ENCODE measurements at regions not wholly inside any gene's neighbourhood (a gene's known extent, or its start where the extent isn't known, plus 50 kb on each side); places are given as distances from the start of the nearest gene placed in this dataset.

DNA sequence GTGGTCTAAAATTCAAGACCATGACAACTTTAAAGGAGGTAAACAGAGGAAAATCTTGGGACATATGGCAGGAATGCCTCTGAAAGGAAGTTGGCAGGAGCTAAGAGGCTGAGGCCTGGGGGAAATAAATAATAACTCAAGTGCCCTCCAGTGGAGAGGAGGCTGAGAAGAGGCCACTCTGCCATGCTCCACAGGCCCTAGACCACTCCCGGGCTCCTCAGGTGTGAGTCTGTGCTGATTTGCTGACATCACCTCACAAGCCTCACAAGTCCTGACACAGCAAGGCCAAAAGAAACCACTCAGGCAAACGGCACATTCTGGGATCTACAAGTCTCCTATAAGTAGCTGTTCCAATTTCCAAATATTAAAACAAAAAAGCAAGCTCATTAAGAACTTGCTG, 91.0 kb upstream of the RIPOR2 start:
- TF ChIP-seq ZNF580 (CRISPR knock-in tag; IDR thresholded peaks at IDR 0.05; ENCODE audit: borderline replicate concordance, low read depth) (no peak), ARNTL (CRISPR knock-in tag; IDR thresholded peaks at IDR 0.05) (no peak), SSRP1 (CRISPR knock-in tag; IDR thresholded peaks at IDR 0.05) (no peak), RAD51 (IDR thresholded peaks at IDR 0.05; ENCODE audit: borderline replicate concordance) (no peak), RFX5 (IDR thresholded peaks at IDR 0.05; ENCODE audit: low read depth, low read length) (no peak), KLF15 (CRISPR knock-in tag; IDR thresholded peaks at IDR 0.05; ENCODE audit: borderline replicate concordance) (no peak), POLR2A (IDR thresholded peaks at IDR 0.05; ENCODE audit: insufficient read depth in 1 of 2, low read depth in 2 of 2, low read length in 2 of 2) (no peak)
- TF ChIP-seq, protein P1, sequence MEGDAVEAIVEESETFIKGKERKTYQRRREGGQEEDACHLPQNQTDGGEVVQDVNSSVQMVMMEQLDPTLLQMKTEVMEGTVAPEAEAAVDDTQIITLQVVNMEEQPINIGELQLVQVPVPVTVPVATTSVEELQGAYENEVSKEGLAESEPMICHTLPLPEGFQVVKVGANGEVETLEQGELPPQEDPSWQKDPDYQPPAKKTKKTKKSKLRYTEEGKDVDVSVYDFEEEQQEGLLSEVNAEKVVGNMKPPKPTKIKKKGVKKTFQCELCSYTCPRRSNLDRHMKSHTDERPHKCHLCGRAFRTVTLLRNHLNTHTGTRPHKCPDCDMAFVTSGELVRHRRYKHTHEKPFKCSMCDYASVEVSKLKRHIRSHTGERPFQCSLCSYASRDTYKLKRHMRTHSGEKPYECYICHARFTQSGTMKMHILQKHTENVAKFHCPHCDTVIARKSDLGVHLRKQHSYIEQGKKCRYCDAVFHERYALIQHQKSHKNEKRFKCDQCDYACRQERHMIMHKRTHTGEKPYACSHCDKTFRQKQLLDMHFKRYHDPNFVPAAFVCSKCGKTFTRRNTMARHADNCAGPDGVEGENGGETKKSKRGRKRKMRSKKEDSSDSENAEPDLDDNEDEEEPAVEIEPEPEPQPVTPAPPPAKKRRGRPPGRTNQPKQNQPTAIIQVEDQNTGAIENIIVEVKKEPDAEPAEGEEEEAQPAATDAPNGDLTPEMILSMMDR (CRISPR knock-in tag; IDR thresholded peaks at IDR 0.05), result no peak
- TF ChIP-seq, protein P2, sequence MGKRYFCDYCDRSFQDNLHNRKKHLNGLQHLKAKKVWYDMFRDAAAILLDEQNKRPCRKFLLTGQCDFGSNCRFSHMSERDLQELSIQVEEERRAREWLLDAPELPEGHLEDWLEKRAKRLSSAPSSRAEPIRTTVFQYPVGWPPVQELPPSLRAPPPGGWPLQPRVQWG (CRISPR knock-in tag; IDR thresholded peaks at IDR 0.05; ENCODE audit: borderline replicate concordance, low read depth), result no peak
